ENCODE measurements at regions not wholly inside any gene's neighbourhood (a gene's known extent, or its start where the extent isn't known, plus 50 kb on each side); places are given as distances from the start of the nearest gene placed in this dataset.

GRCh38 chr1:185404907-185405568 is 88.0 kb upstream of the IVNS1ABP start:
- Histone ChIP-seq H3K9me3 (no peaks in the 10 kb centered on the region), H3K4me3 (no peak overlapping the region), H3K27me3 (no peaks in the 10 kb centered on the region), H3K27ac (no peak overlapping the region), H3K4me1 (no peaks in the 10 kb centered on the region), H3K36me3 (no peaks in the 10 kb centered on the region)
- ATAC-seq: no peak
- no peak for TF ChIP-seq CTCF (IDR thresholded peaks at IDR 0.05 in 4 of 5, conservative IDR thresholded peaks at IDR 0.05 in 1 of 5)
- no peak for TF ChIP-seq POLR2A (IDR thresholded peaks at IDR 0.05)
- in situ Hi-C loops (cut with MboI; ENCODE audit: low sequenced_read_pairs in 4 of 4) (no loop called here), intact Hi-C loops (cut with DNase I; ENCODE audit: low total_unique reads) (no loop called here)
- DNase-seq: no peak

- Histone ChIP-seq H3K9me3 (no peaks in the 10 kb centered on the region), H3K27me3 (no peaks in the 10 kb centered on the region), H3K4me3 (peak overlapping the region in 1 of 4 donors; percentile 21), H3K27ac (no peak overlapping the region), H3K36me3 (no peaks in the 10 kb centered on the region), H3K4me1 (no peaks in the 10 kb centered on the region)
- no peak for DNase-seq
- no peak for TF ChIP-seq POLR2A (IDR thresholded peaks at IDR 0.05)
- no peak for TF ChIP-seq CTCF (IDR thresholded peaks at IDR 0.05 in 4 of 5, conservative IDR thresholded peaks at IDR 0.05 in 1 of 5)
- intact Hi-C loops (cut with DNase I; ENCODE audit: low total_unique reads): no loop called here
- ATAC-seq: no peak
- in situ Hi-C loops (cut with MboI; ENCODE audit: low sequenced_read_pairs in 4 of 4): no loop called here
Measured at GRCh38 chr1:185404291-185404690, 87.2 kb upstream of the IVNS1ABP start.

- intact Hi-C loops (cut with DNase I; ENCODE audit: low total_unique reads): no loop called here
- DNase-seq (no peak), ATAC-seq (no peak)
- H3K4me3 ChIP-seq: no peak overlapping the region
- H3K4me1 ChIP-seq: no peaks in the 10 kb centered on the region
- H3K27me3 ChIP-seq: no peaks in the 10 kb centered on the region
- in situ Hi-C loops (cut with MboI; ENCODE audit: low sequenced_read_pairs in 4 of 4): no loop called here
- H3K36me3 ChIP-seq: no peaks in the 10 kb centered on the region
- H3K27ac ChIP-seq: no peak overlapping the region
- TF ChIP-seq POLR2A (IDR thresholded peaks at IDR 0.05) (no peak), CTCF (IDR thresholded peaks at IDR 0.05 in 4 of 5, conservative IDR thresholded peaks at IDR 0.05 in 1 of 5) (no peak)
- H3K9me3 ChIP-seq: no peaks in the 10 kb centered on the region
Measured at GRCh38 chr1:185402930-185403329, 85.9 kb upstream of the IVNS1ABP start.

GRCh38 chr1:185401019-185401418 is 84.0 kb upstream of the IVNS1ABP start:
- in situ Hi-C loops (cut with MboI; ENCODE audit: low sequenced_read_pairs in 4 of 4) (no loop called here), intact Hi-C loops (cut with DNase I; ENCODE audit: low total_unique reads) (no loop called here)
- H3K27me3 ChIP-seq: no peaks in the 10 kb centered on the region
- H3K4me3 ChIP-seq: no peak overlapping the region
- no peak for TF ChIP-seq POLR2A (IDR thresholded peaks at IDR 0.05)
- no peak for TF ChIP-seq CTCF (IDR thresholded peaks at IDR 0.05 in 4 of 5, conservative IDR thresholded peaks at IDR 0.05 in 1 of 5)
- no peaks in the 10 kb centered on the region for H3K9me3 ChIP-seq
- no peaks in the 10 kb centered on the region for H3K36me3 ChIP-seq
- H3K27ac ChIP-seq: no peak overlapping the region
- DNase-seq: no peak
- no peaks in the 10 kb centered on the region for H3K4me1 ChIP-seq
- no peak for ATAC-seq

- intact Hi-C loops (cut with DNase I; ENCODE audit: low total_unique reads): no loop called here
- H3K27ac ChIP-seq: no peak overlapping the region
- no peaks in the 10 kb centered on the region for H3K9me3 ChIP-seq
- H3K4me1 ChIP-seq: no peaks in the 10 kb centered on the region
- H3K4me3 ChIP-seq: no peak overlapping the region
- no peaks in the 10 kb centered on the region for H3K36me3 ChIP-seq
- DNase-seq (no peak), ATAC-seq (no peak)
- no peak for TF ChIP-seq CTCF (IDR thresholded peaks at IDR 0.05 in 4 of 5, conservative IDR thresholded peaks at IDR 0.05 in 1 of 5)
- TF ChIP-seq POLR2A (IDR thresholded peaks at IDR 0.05): no peak
- in situ Hi-C loops (cut with MboI; ENCODE audit: low sequenced_read_pairs in 4 of 4): no loop called here
- no peaks in the 10 kb centered on the region for H3K27me3 ChIP-seq
Measured at GRCh38 chr1:185400052-185400451, 83.0 kb upstream of the IVNS1ABP start.
